ENCODE measurements at regions not wholly inside any gene's neighbourhood (a gene's known extent, or its start where the extent isn't known, plus 50 kb on each side); places are given as distances from the start of the nearest gene placed in this dataset.
A peak's percentile ranks its signal among the peaks of the same experiment; 100 is the strongest.

GRCh38 chr3:72307438-72308115, 522.6 kb upstream of the PROK2 start:
- Histone ChIP-seq H3K9me3 (no peaks in the 10 kb centered on the region), H3K27ac (ENCODE audit: low read depth in 2 of 2, low read length in 1 of 2) (peak overlapping the region in 1 of 2 experiments; percentile 32; a peak in 1 of 4 replicates), H3K79me2 (ENCODE audit: insufficient read depth) (no peaks in the 10 kb centered on the region), H3F3A (replicated peaks; ENCODE audit: insufficient read depth) (no peaks in the 10 kb centered on the region), H3K9me2 (no peaks in the 10 kb centered on the region), H4K20me1 (ENCODE audit: insufficient read depth) (no peaks in the 10 kb centered on the region), H3K27me3 (ENCODE audit: insufficient read depth) (no peaks in the 10 kb centered on the region; the same call in 1 of the 2 replicates), H3K4me3 (ENCODE audit: low read depth in 2 of 2, low read length in 1 of 2) (no peak overlapping the region), H3K4me1 (ENCODE audit: control insufficient read depth in 1 of 2, insufficient read depth in 2 of 2, low read depth in 1 of 2, low read length in 1 of 2) (peaks cover 4 to 50% of the 10 kb centered on the region in 2 experiments; a peak in 2 of 4 replicates), H2AFZ (ENCODE audit: low read depth) (no peak overlapping the region), H3K36me3 (replicated peaks in 1 of 2; ENCODE audit: control insufficient read depth in 1 of 2, insufficient read depth in 2 of 2, low read length in 1 of 2) (no peaks in the 10 kb centered on the region), H3K4me2 (no peak overlapping the region), H3K9ac (no peak overlapping the region)
- no peak for DNase-seq
- 87% methylated on average over 7 of the region's 7 CpGs for WGBS (ENCODE audit: low lambda C conversion rate)
- ChIA-PET CTCF (interaction anchor here (0.9 to 1.6 kb wide), 8 partner anchors 7 to 515 kb away, joined by 3 to 9 read pairs (median 4); no protein-coding TSS in a partner anchor), POLR2A (interaction anchor here (0.7 to 1.2 kb wide), 2 partner anchors 11 to 33 kb away, joined by 3 read pairs; no protein-coding TSS in a partner anchor)
- TF ChIP-seq FOXM1 (IDR thresholded peaks at IDR 0.05; ENCODE audit: low read depth) (no peak), TCF12 (IDR thresholded peaks at IDR 0.05) (no peak), MAX (IDR thresholded peaks at IDR 0.05; ENCODE audit: low read depth) (no peak), ZBTB33 (IDR thresholded peaks at IDR 0.05; ENCODE audit: borderline replicate concordance, low read depth) (no peak), TAF1 (IDR thresholded peaks at IDR 0.05; ENCODE audit: borderline replicate concordance, low read depth, low read length) (no peak), EZH2phosphoT487 (IDR thresholded peaks at IDR 0.05; ENCODE audit: borderline replicate concordance, low read depth) (no peak), USF2 (IDR thresholded peaks at IDR 0.05; ENCODE audit: borderline replicate concordance, low read depth, low read length) (no peak), SIN3A (IDR thresholded peaks at IDR 0.05; ENCODE audit: borderline replicate concordance, low read depth, low read length) (no peak), MEF2A (IDR thresholded peaks at IDR 0.05; ENCODE audit: borderline replicate concordance, low read depth) (no peak), GABPA (IDR thresholded peaks at IDR 0.05; ENCODE audit: low read depth) (no peak), RFX5 (IDR thresholded peaks at IDR 0.05; ENCODE audit: low read length) (no peak), JUND (IDR thresholded peaks at IDR 0.05) (no peak)

- no peaks in the 10 kb centered on the region for H3K79me2 ChIP-seq (ENCODE audit: insufficient read depth)
- CTCF ChIA-PET = interaction anchor here (1.0 to 1.6 kb wide), 7 partner anchors 10 to 516 kb away, joined by 3 to 9 read pairs (median 4); no protein-coding TSS in a partner anchor
- H3K4me2 ChIP-seq = no peak overlapping the region
- H3K27me3 ChIP-seq (ENCODE audit: insufficient read depth) = no peaks in the 10 kb centered on the region; the same call in 1 of the 2 replicates
- peaks cover 4 to 51% of the 10 kb centered on the region in 2 experiments; a peak in 2 of 4 replicates for H3K4me1 ChIP-seq (ENCODE audit: control insufficient read depth in 1 of 2, insufficient read depth in 2 of 2, low read depth in 1 of 2, low read length in 1 of 2)
- H3K4me3 ChIP-seq (ENCODE audit: low read depth in 2 of 2, low read length in 1 of 2) = no peak overlapping the region
- peak; percentile 84 for DNase-seq
- POLR2A ChIA-PET = interaction anchor here (1.2 kb wide), 1 partner anchor 12 kb away, joined by 3 read pairs; no protein-coding TSS in a partner anchor
- peak overlapping the region in 1 of 2 experiments; percentile 58; a peak in 1 of 4 replicates for H3K27ac ChIP-seq (ENCODE audit: low read depth in 2 of 2, low read length in 1 of 2)
- 24% methylated on average over 8 of the region's 9 CpGs for WGBS (ENCODE audit: low lambda C conversion rate)
- no peaks in the 10 kb centered on the region for H4K20me1 ChIP-seq (ENCODE audit: insufficient read depth)
- no peaks in the 10 kb centered on the region for H3K9me2 ChIP-seq
- H3K9me3 ChIP-seq = no peaks in the 10 kb centered on the region
- no peaks in the 10 kb centered on the region for H3K36me3 ChIP-seq (replicated peaks in 1 of 2; ENCODE audit: control insufficient read depth in 1 of 2, insufficient read depth in 2 of 2, low read length in 1 of 2)
- H3K9ac ChIP-seq = no peak overlapping the region
- H2AFZ ChIP-seq (ENCODE audit: low read depth) = no peak overlapping the region
- no peaks in the 10 kb centered on the region for H3F3A ChIP-seq (replicated peaks; ENCODE audit: insufficient read depth)
- TF ChIP-seq CHD2 (IDR thresholded peaks at IDR 0.05; ENCODE audit: low read length, partially characterized antibody) (peak; percentile 71), POLR2AphosphoS5 (IDR thresholded peaks at IDR 0.05; ENCODE audit: low read depth, low read length) (no peak), RCOR1 (IDR thresholded peaks at IDR 0.05; ENCODE audit: low read length) (peak; percentile 68), EP300 (IDR thresholded peaks at IDR 0.05; ENCODE audit: borderline replicate concordance in 1 of 2, low read depth in 1 of 2, low read length in 1 of 2) (peak in 1 of 2 experiments; percentile 82; a peak in 2 of 4 replicates), NRF1 (IDR thresholded peaks at IDR 0.05; ENCODE audit: low read depth, low read length) (no peak), MEF2A (IDR thresholded peaks at IDR 0.05; ENCODE audit: borderline replicate concordance, low read depth) (no peak), GABPA (IDR thresholded peaks at IDR 0.05; ENCODE audit: low read depth) (no peak), TCF12 (IDR thresholded peaks at IDR 0.05) (peak; percentile 78), REST (IDR thresholded peaks at IDR 0.05; ENCODE audit: low read depth, low read length) (no peak), SIN3A (IDR thresholded peaks at IDR 0.05; ENCODE audit: borderline replicate concordance, low read depth, low read length) (no peak)
Measured at GRCh38 chr3:72306800-72307341, 521.9 kb upstream of the PROK2 start.
